NCI-H1436 (cell line): ENCODE measurements at regions not wholly inside any gene's neighbourhood (a gene's known extent, or its start where the extent isn't known, plus 50 kb on each side); places are given as distances from the start of the nearest gene placed in this dataset.
"Not testable (repeated sequence)": the region's sequence is repeated elsewhere in the genome, so short reads cannot be mapped to it uniquely, and the experiment has no call there.

Experiments
- DNase-seq: peaks from one replicate; lab custom pipeline; 2025; lab: John Stamatoyannopoulos, UW

GRCh38 chr2:144939590-144939989, 419.7 kb upstream of the ZEB2 start:
- no peak for DNase-seq

GRCh38 chr2:144937910-144938709, 418.2 kb upstream of the ZEB2 start:
- DNase-seq, result no peak

- no peak for DNase-seq
Observed at GRCh38 chr2:144937066-144937465, 417.1 kb upstream of the ZEB2 start.

- DNase-seq, result no peak
Observed at GRCh38 chr2:144936442-144936841, 416.5 kb upstream of the ZEB2 start.

GRCh38 chr2:144935736-144936135, 415.8 kb upstream of the ZEB2 start:
- no peak for DNase-seq

- DNase-seq, result no peak
Observed at GRCh38 chr2:144935191-144935590, 415.3 kb upstream of the ZEB2 start.

GRCh38 chr2:144931960-144932359, 412.0 kb upstream of the ZEB2 start:
- no peak for DNase-seq

GRCh38 chr2:144931480-144931879, 411.6 kb upstream of the ZEB2 start:
- no peak for DNase-seq

- DNase-seq, result no peak
Observed at GRCh38 chr2:144927429-144927828, 407.5 kb upstream of the ZEB2 start.

- no peak for DNase-seq
Observed at GRCh38 chr2:144925886-144926285, 406.0 kb upstream of the ZEB2 start.

GRCh38 chr2:144924827-144925226, 404.9 kb upstream of the ZEB2 start:
- no peak for DNase-seq

GRCh38 chr2:144922519-144922918, 402.6 kb upstream of the ZEB2 start:
- DNase-seq, result no peak

GRCh38 chr2:144920755-144921530, 401.0 kb upstream of the ZEB2 start:
- no peak for DNase-seq

GRCh38 chr2:144914622-144915318, 394.9 kb upstream of the ZEB2 start:
- DNase-seq, result no peak

GRCh38 chr2:144914113-144914512, 394.2 kb upstream of the ZEB2 start:
- DNase-seq, result no peak

GRCh38 chr2:144912206-144912605, 392.3 kb upstream of the ZEB2 start:
- DNase-seq, result no peak

- no peak for DNase-seq
Observed at GRCh38 chr2:144905956-144906355, 386.0 kb upstream of the ZEB2 start.

GRCh38 chr2:144904612-144905011, 384.7 kb upstream of the ZEB2 start:
- no peak for DNase-seq

GRCh38 chr2:144903045-144903444, 383.1 kb upstream of the ZEB2 start:
- not testable (repeated sequence) for DNase-seq

- DNase-seq, result not testable (repeated sequence)
Observed at GRCh38 chr2:144901386-144901785, 381.5 kb upstream of the ZEB2 start.

- DNase-seq, result no peak
Observed at GRCh38 chr2:144896341-144896740, 376.4 kb upstream of the ZEB2 start.
